OCI-LY3 (cell line): ENCODE measurements at regions not wholly inside any gene's neighbourhood (a gene's known extent, or its start where the extent isn't known, plus 50 kb on each side); places are given as distances from the start of the nearest gene placed in this dataset.

Source experiments
- EZH2phosphoT487 ChIP-seq: fragments of 200-600 bp; shearing (Covaris generic); IDR thresholded peaks from 2 replicates; pipeline ENCODE4 v1.6.1; 2018; ENCODE audit warnings: antibody characterized with exemption, mixed run types, low read depth
- TF ChIP-seq, protein P1 (sequence below): fragments of 200-600, 300-600 bp; sonication (generic); IDR thresholded peaks from 2 replicates; pipeline ENCODE4 v1.5.1; 2014; ENCODE audit warnings: antibody characterized with exemption, low read length, low read depth

DNA sequence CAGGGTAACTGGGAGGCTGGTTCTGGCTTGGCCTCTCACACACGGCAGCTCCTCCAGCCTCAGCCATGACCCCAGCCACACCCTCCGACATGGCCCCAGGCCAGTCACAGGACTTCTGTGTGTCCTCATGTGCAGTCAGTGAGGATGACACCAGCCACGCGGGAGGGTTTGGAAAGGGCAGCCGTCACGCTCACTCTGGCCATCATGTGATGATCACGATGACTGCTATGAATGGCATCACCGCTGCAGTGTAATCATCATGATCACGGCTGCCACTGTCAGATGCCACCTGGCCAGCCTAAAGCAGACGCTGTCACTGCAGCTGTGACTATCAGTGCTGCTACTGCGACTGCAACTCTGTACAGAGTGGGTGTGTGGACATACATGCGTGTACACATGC lies 640.9 kb downstream of the BRD1 start:
- TF ChIP-seq, protein P1, sequence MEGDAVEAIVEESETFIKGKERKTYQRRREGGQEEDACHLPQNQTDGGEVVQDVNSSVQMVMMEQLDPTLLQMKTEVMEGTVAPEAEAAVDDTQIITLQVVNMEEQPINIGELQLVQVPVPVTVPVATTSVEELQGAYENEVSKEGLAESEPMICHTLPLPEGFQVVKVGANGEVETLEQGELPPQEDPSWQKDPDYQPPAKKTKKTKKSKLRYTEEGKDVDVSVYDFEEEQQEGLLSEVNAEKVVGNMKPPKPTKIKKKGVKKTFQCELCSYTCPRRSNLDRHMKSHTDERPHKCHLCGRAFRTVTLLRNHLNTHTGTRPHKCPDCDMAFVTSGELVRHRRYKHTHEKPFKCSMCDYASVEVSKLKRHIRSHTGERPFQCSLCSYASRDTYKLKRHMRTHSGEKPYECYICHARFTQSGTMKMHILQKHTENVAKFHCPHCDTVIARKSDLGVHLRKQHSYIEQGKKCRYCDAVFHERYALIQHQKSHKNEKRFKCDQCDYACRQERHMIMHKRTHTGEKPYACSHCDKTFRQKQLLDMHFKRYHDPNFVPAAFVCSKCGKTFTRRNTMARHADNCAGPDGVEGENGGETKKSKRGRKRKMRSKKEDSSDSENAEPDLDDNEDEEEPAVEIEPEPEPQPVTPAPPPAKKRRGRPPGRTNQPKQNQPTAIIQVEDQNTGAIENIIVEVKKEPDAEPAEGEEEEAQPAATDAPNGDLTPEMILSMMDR: no peak
- no peak for TF ChIP-seq EZH2phosphoT487
